Fibroblast of the conjunctiva (primary cell): ENCODE measurements at regions not wholly inside any gene's neighbourhood (a gene's known extent, or its start where the extent isn't known, plus 50 kb on each side); places are given as distances from the start of the nearest gene placed in this dataset.
"Not testable (repeated sequence)": the region's sequence is repeated elsewhere in the genome, so short reads cannot be mapped to it uniquely, and the experiment has no call there.

ENCODE experiments used
- DNase-seq: peaks from one replicate; pipeline ENCODE4 v3.0.0-alpha.2; 2010; ENCODE audit warnings: low read depth

- DNase-seq, result no peak
Measured at GRCh38 chr7:41578700-41579099, 124.2 kb downstream of the INHBA start.

GRCh38 chr7:41576166-41576565 lies 126.7 kb downstream of the INHBA start:
- DNase-seq, result no peak

- DNase-seq, result no peak
Measured at GRCh38 chr7:41574377-41574776, 128.5 kb downstream of the INHBA start.

- no peak for DNase-seq
Measured at GRCh38 chr7:41573862-41574261, 129.0 kb downstream of the INHBA start.

- DNase-seq, result no peak
Measured at GRCh38 chr7:41573443-41573842, 129.4 kb downstream of the INHBA start.

GRCh38 chr7:41573015-41573414 lies 129.9 kb downstream of the INHBA start:
- DNase-seq, result no peak

GRCh38 chr7:41571573-41571972 lies 131.3 kb downstream of the INHBA start:
- no peak for DNase-seq

- no peak for DNase-seq
Measured at GRCh38 chr7:41570766-41571165, 132.1 kb downstream of the INHBA start.

GRCh38 chr7:41568135-41568534 lies 134.8 kb downstream of the INHBA start:
- no peak for DNase-seq

- DNase-seq, result no peak
Measured at GRCh38 chr7:41567731-41568114, 135.2 kb downstream of the INHBA start.

- no peak for DNase-seq
Measured at GRCh38 chr7:41567031-41567730, 135.7 kb downstream of the INHBA start.

GRCh38 chr7:41566581-41566980 lies 136.3 kb downstream of the INHBA start:
- DNase-seq, result no peak

GRCh38 chr7:41565655-41566054 lies 137.2 kb downstream of the INHBA start:
- no peak for DNase-seq

- no peak for DNase-seq
Measured at GRCh38 chr7:41559426-41559825, 143.5 kb downstream of the INHBA start.

GRCh38 chr7:41554481-41554880 lies 148.4 kb downstream of the INHBA start:
- DNase-seq, result no peak

GRCh38 chr7:41550046-41550445 lies 152.8 kb downstream of the INHBA start:
- DNase-seq, result not testable (repeated sequence)

GRCh38 chr7:41544241-41544640 lies 158.6 kb downstream of the INHBA start:
- DNase-seq, result no peak

- DNase-seq, result no peak
Measured at GRCh38 chr7:41540601-41541000, 162.3 kb downstream of the INHBA start.

GRCh38 chr7:41538810-41539724 lies 163.8 kb downstream of the INHBA start:
- peak; percentile 32 for DNase-seq

GRCh38 chr7:41536873-41537665 lies 165.8 kb downstream of the INHBA start:
- no peak for DNase-seq

- no peak for DNase-seq
Measured at GRCh38 chr7:41536122-41536872, 166.6 kb downstream of the INHBA start.

- DNase-seq, result no peak
Measured at GRCh38 chr7:41529831-41530230, 173.1 kb downstream of the INHBA start.
